ENCODE measurements at regions not wholly inside any gene's neighbourhood (a gene's known extent, or its start where the extent isn't known, plus 50 kb on each side); places are given as distances from the start of the nearest gene placed in this dataset.

- no peaks in the 10 kb centered on the region for H3K36me3 Mint-ChIP-seq (ENCODE audit: low read depth)
- no peak overlapping the region for H3K27ac Mint-ChIP-seq
- no peak for TF ChIP-seq CTCF (IDR thresholded peaks at IDR 0.05)
- no peak overlapping the region for H3K4me3 Mint-ChIP-seq
- no peaks in the 10 kb centered on the region for H3K4me1 Mint-ChIP-seq (ENCODE audit: low read depth)
- POLR2A ChIA-PET: no interaction called here
- intact Hi-C loops (cut with micrococcal nuclease): no loop called here
- H3K27me3 Mint-ChIP-seq: peaks cover 5% of the 10 kb centered on the region
- CTCF ChIA-PET: no interaction called here
- DNase-seq (no peak), ATAC-seq (no peak)
- no peaks in the 10 kb centered on the region for H3K9me3 Mint-ChIP-seq
Observed at GRCh38 chr2:19675003-19675629, 226.7 kb downstream of the TTC32 start.

- H3K27me3 Mint-ChIP-seq: peaks cover 8% of the 10 kb centered on the region
- ATAC-seq (no peak), DNase-seq (no peak)
- ChIA-PET POLR2A (no interaction called here), CTCF (no interaction called here)
- H3K36me3 Mint-ChIP-seq (ENCODE audit: low read depth): no peaks in the 10 kb centered on the region
- no peak overlapping the region for H3K4me3 Mint-ChIP-seq
- no peaks in the 10 kb centered on the region for H3K9me3 Mint-ChIP-seq
- no peaks in the 10 kb centered on the region for H3K4me1 Mint-ChIP-seq (ENCODE audit: low read depth)
- H3K27ac Mint-ChIP-seq: no peak overlapping the region
- no peak for TF ChIP-seq CTCF (IDR thresholded peaks at IDR 0.05)
- intact Hi-C loops (cut with micrococcal nuclease): no loop called here
Observed at GRCh38 chr2:19674051-19675002, 227.5 kb downstream of the TTC32 start.

- H3K27ac Mint-ChIP-seq: no peak overlapping the region
- intact Hi-C loops (cut with micrococcal nuclease): no loop called here
- TF ChIP-seq CTCF (IDR thresholded peaks at IDR 0.05): no peak
- H3K4me3 Mint-ChIP-seq: no peak overlapping the region
- H3K27me3 Mint-ChIP-seq: peaks cover 13% of the 10 kb centered on the region
- ChIA-PET CTCF (no interaction called here), POLR2A (no interaction called here)
- DNase-seq (no peak), ATAC-seq (no peak)
- no peaks in the 10 kb centered on the region for H3K36me3 Mint-ChIP-seq (ENCODE audit: low read depth)
- no peaks in the 10 kb centered on the region for H3K4me1 Mint-ChIP-seq (ENCODE audit: low read depth)
- H3K9me3 Mint-ChIP-seq: no peaks in the 10 kb centered on the region
Observed at GRCh38 chr2:19673213-19673791, 228.5 kb downstream of the TTC32 start.

GRCh38 chr2:19671916-19672315, 229.9 kb downstream of the TTC32 start:
- Mint-ChIP-seq H3K4me3 (no peak overlapping the region), H3K9me3 (no peaks in the 10 kb centered on the region), H3K27me3 (peaks cover 11% of the 10 kb centered on the region), H3K27ac (no peak overlapping the region), H3K4me1 (ENCODE audit: low read depth) (no peaks in the 10 kb centered on the region), H3K36me3 (ENCODE audit: low read depth) (no peaks in the 10 kb centered on the region)
- ATAC-seq (no peak), DNase-seq (no peak)
- ChIA-PET CTCF (no interaction called here), POLR2A (no interaction called here)
- intact Hi-C loops (cut with micrococcal nuclease): no loop called here
- no peak for TF ChIP-seq CTCF (IDR thresholded peaks at IDR 0.05)

- intact Hi-C loops (cut with micrococcal nuclease): no loop called here
- H3K4me3 Mint-ChIP-seq: no peak overlapping the region
- POLR2A ChIA-PET: no interaction called here
- no peaks in the 10 kb centered on the region for H3K4me1 Mint-ChIP-seq (ENCODE audit: low read depth)
- no peak for TF ChIP-seq CTCF (IDR thresholded peaks at IDR 0.05)
- no peak for ATAC-seq
- H3K27ac Mint-ChIP-seq: no peak overlapping the region
- no peak for DNase-seq
- H3K27me3 Mint-ChIP-seq: peaks cover 11% of the 10 kb centered on the region
- no peaks in the 10 kb centered on the region for H3K36me3 Mint-ChIP-seq (ENCODE audit: low read depth)
- H3K9me3 Mint-ChIP-seq: no peaks in the 10 kb centered on the region
- CTCF ChIA-PET: no interaction called here
Observed at GRCh38 chr2:19671311-19671710, 230.5 kb downstream of the TTC32 start.
